ENCODE measurements at regions not wholly inside any gene's neighbourhood (a gene's known extent, or its start where the extent isn't known, plus 50 kb on each side); places are given as distances from the start of the nearest gene placed in this dataset.

GRCh38 chr1:88180449-88181108 is 503.5 kb upstream of the PKN2 start:
- Histone ChIP-seq H3K27me3 (ENCODE audit: insufficient read depth, low read length) (no peaks in the 10 kb centered on the region), H3K9me3 (ENCODE audit: low read depth, low read length) (no peaks in the 10 kb centered on the region), H3K4me3 (ENCODE audit: low read length) (no peak overlapping the region), H3K4me1 (ENCODE audit: insufficient read depth, low read length) (no peaks in the 10 kb centered on the region)

- Histone ChIP-seq H3K4me3 (ENCODE audit: low read length) (no peak overlapping the region), H3K4me1 (ENCODE audit: insufficient read depth, low read length) (no peaks in the 10 kb centered on the region), H3K9me3 (ENCODE audit: low read depth, low read length) (no peaks in the 10 kb centered on the region), H3K27me3 (ENCODE audit: insufficient read depth, low read length) (no peaks in the 10 kb centered on the region)
Measured at GRCh38 chr1:88186911-88187310, 497.2 kb upstream of the PKN2 start.

- no peaks in the 10 kb centered on the region for H3K9me3 ChIP-seq (ENCODE audit: low read depth, low read length)
- no peaks in the 10 kb centered on the region for H3K27me3 ChIP-seq (ENCODE audit: insufficient read depth, low read length)
- H3K4me3 ChIP-seq (ENCODE audit: low read length) = no peak overlapping the region
- no peaks in the 10 kb centered on the region for H3K4me1 ChIP-seq (ENCODE audit: insufficient read depth, low read length)
Measured at GRCh38 chr1:88188038-88188437, 496.0 kb upstream of the PKN2 start.

GRCh38 chr1:88189525-88189924 is 494.5 kb upstream of the PKN2 start:
- Histone ChIP-seq H3K4me1 (ENCODE audit: insufficient read depth, low read length) (no peaks in the 10 kb centered on the region), H3K27me3 (ENCODE audit: insufficient read depth, low read length) (no peaks in the 10 kb centered on the region), H3K4me3 (ENCODE audit: low read length) (no peak overlapping the region), H3K9me3 (ENCODE audit: low read depth, low read length) (no peaks in the 10 kb centered on the region)

GRCh38 chr1:88191917-88192316 is 492.2 kb upstream of the PKN2 start:
- no peaks in the 10 kb centered on the region for H3K9me3 ChIP-seq (ENCODE audit: low read depth, low read length)
- H3K4me3 ChIP-seq (ENCODE audit: low read length) = no peak overlapping the region

GRCh38 chr1:88194542-88194941 is 489.5 kb upstream of the PKN2 start:
- Histone ChIP-seq H3K9me3 (ENCODE audit: low read depth, low read length) (no peaks in the 10 kb centered on the region), H3K4me1 (ENCODE audit: insufficient read depth, low read length) (no peaks in the 10 kb centered on the region), H3K27me3 (ENCODE audit: insufficient read depth, low read length) (no peaks in the 10 kb centered on the region), H3K4me3 (ENCODE audit: low read length) (no peak overlapping the region)

More at GRCh38 chr1:88191917-88192316, 492.2 kb upstream of the PKN2 start:
- Histone ChIP-seq H3K27me3 (ENCODE audit: insufficient read depth, low read length) (no peaks in the 10 kb centered on the region), H3K4me1 (ENCODE audit: insufficient read depth, low read length) (no peaks in the 10 kb centered on the region)

GRCh38 chr1:88200545-88200944 is 483.5 kb upstream of the PKN2 start:
- Histone ChIP-seq H3K27me3 (ENCODE audit: insufficient read depth, low read length) (no peaks in the 10 kb centered on the region), H3K4me3 (ENCODE audit: low read length) (no peak overlapping the region), H3K9me3 (ENCODE audit: low read depth, low read length) (no peaks in the 10 kb centered on the region), H3K4me1 (ENCODE audit: insufficient read depth, low read length) (no peaks in the 10 kb centered on the region)

GRCh38 chr1:88204111-88204510 is 480.0 kb upstream of the PKN2 start:
- H3K9me3 ChIP-seq (ENCODE audit: low read depth, low read length) = no peaks in the 10 kb centered on the region
- no peak overlapping the region for H3K4me3 ChIP-seq (ENCODE audit: low read length)
- H3K4me1 ChIP-seq (ENCODE audit: insufficient read depth, low read length) = no peaks in the 10 kb centered on the region
- H3K27me3 ChIP-seq (ENCODE audit: insufficient read depth, low read length) = no peaks in the 10 kb centered on the region

- H3K27me3 ChIP-seq (ENCODE audit: insufficient read depth, low read length) = no peaks in the 10 kb centered on the region
- no peak overlapping the region for H3K4me3 ChIP-seq (ENCODE audit: low read length)
- H3K4me1 ChIP-seq (ENCODE audit: insufficient read depth, low read length) = no peaks in the 10 kb centered on the region
- H3K9me3 ChIP-seq (ENCODE audit: low read depth, low read length) = no peaks in the 10 kb centered on the region
Measured at GRCh38 chr1:88204612-88205167, 479.4 kb upstream of the PKN2 start.

GRCh38 chr1:88208389-88208788 is 475.7 kb upstream of the PKN2 start:
- H3K4me3 ChIP-seq (ENCODE audit: low read length) = no peak overlapping the region
- H3K27me3 ChIP-seq (ENCODE audit: insufficient read depth, low read length) = no peaks in the 10 kb centered on the region
- H3K9me3 ChIP-seq (ENCODE audit: low read depth, low read length) = no peaks in the 10 kb centered on the region
- no peaks in the 10 kb centered on the region for H3K4me1 ChIP-seq (ENCODE audit: insufficient read depth, low read length)

GRCh38 chr1:88210103-88210787 is 473.8 kb upstream of the PKN2 start:
- no peaks in the 10 kb centered on the region for H3K4me1 ChIP-seq (ENCODE audit: insufficient read depth, low read length)
- H3K27me3 ChIP-seq (ENCODE audit: insufficient read depth, low read length) = no peaks in the 10 kb centered on the region
- no peak overlapping the region for H3K4me3 ChIP-seq (ENCODE audit: low read length)
- H3K9me3 ChIP-seq (ENCODE audit: low read depth, low read length) = no peaks in the 10 kb centered on the region

GRCh38 chr1:88216441-88216840 is 467.6 kb upstream of the PKN2 start:
- Histone ChIP-seq H3K4me1 (ENCODE audit: insufficient read depth, low read length) (no peaks in the 10 kb centered on the region), H3K4me3 (ENCODE audit: low read length) (no peak overlapping the region), H3K9me3 (ENCODE audit: low read depth, low read length) (no peaks in the 10 kb centered on the region), H3K27me3 (ENCODE audit: insufficient read depth, low read length) (no peaks in the 10 kb centered on the region)

GRCh38 chr1:88217386-88217785 is 466.7 kb upstream of the PKN2 start:
- Histone ChIP-seq H3K9me3 (ENCODE audit: low read depth, low read length) (no peaks in the 10 kb centered on the region), H3K4me1 (ENCODE audit: insufficient read depth, low read length) (no peaks in the 10 kb centered on the region), H3K4me3 (ENCODE audit: low read length) (no peak overlapping the region), H3K27me3 (ENCODE audit: insufficient read depth, low read length) (no peaks in the 10 kb centered on the region)

- Histone ChIP-seq H3K4me3 (ENCODE audit: low read length) (no peak overlapping the region), H3K4me1 (ENCODE audit: insufficient read depth, low read length) (no peaks in the 10 kb centered on the region), H3K27me3 (ENCODE audit: insufficient read depth, low read length) (no peaks in the 10 kb centered on the region), H3K9me3 (ENCODE audit: low read depth, low read length) (no peaks in the 10 kb centered on the region)
Measured at GRCh38 chr1:88219521-88219920, 464.6 kb upstream of the PKN2 start.

GRCh38 chr1:88221411-88221810 is 462.7 kb upstream of the PKN2 start:
- H3K4me1 ChIP-seq (ENCODE audit: insufficient read depth, low read length) = no peaks in the 10 kb centered on the region
- H3K9me3 ChIP-seq (ENCODE audit: low read depth, low read length) = no peaks in the 10 kb centered on the region
- H3K27me3 ChIP-seq (ENCODE audit: insufficient read depth, low read length) = no peaks in the 10 kb centered on the region
- H3K4me3 ChIP-seq (ENCODE audit: low read length) = no peak overlapping the region

- Histone ChIP-seq H3K4me1 (ENCODE audit: insufficient read depth, low read length) (no peaks in the 10 kb centered on the region), H3K27me3 (ENCODE audit: insufficient read depth, low read length) (no peaks in the 10 kb centered on the region), H3K9me3 (ENCODE audit: low read depth, low read length) (no peaks in the 10 kb centered on the region), H3K4me3 (ENCODE audit: low read length) (no peak overlapping the region)
Measured at GRCh38 chr1:88224906-88225305, 459.2 kb upstream of the PKN2 start.

Measured in mononuclear cell (primary cell).